Panc1 (cell line): ENCODE measurements at regions not wholly inside any gene's neighbourhood (a gene's known extent, or its start where the extent isn't known, plus 50 kb on each side); places are given as distances from the start of the nearest gene placed in this dataset.

Experiments used
- ATAC-seq: fragments of 200-7000 bp; cut with Tn5 transposase; 2 replicates; pipeline ENCODE4 v1.9.1; 2020; ENCODE audit warnings: mild to moderate bottlenecking, moderate library complexity
- BruUV-seq: library from RNA; stranded (reverse); fragments of 400-500 nt; replicated peaks from 2 replicates; lab custom pipeline; 2021; lab: Mats Ljungman, UMichigan
- CTCF ChIA-PET: fragments of 300-600 bp; sonication (Branson Sonifier 250); formaldehyde crosslinking; loops from one replicate; lab custom pipeline; 2022; ENCODE audit warnings: antibody characterized with exemption; lab: Charles Lee
- POLR2A ChIA-PET: fragments of 300-600 bp; sonication (Branson Sonifier 250); formaldehyde crosslinking; loops from one replicate; lab custom pipeline; 2022; ENCODE audit warnings: antibody characterized with exemption; lab: Charles Lee
- DNase-seq: peaks from one replicate; pipeline ENCODE4 v3.0.0-alpha.2; 2010; ENCODE audit warnings: low read depth, low spot score
- H3K27ac ChIP-seq: 2 replicates; pipeline ENCODE4 v1.5.1; 2011; ENCODE audit warnings: mild to moderate bottlenecking, low read length, inconsistent platforms
- H3K27me3 ChIP-seq: fragments of 200-500 bp; sonication (Bioruptor generic); 2 replicates; pipeline ENCODE4 v1.6.0; 2014; ENCODE audit warnings: low read length, inconsistent platforms; ENCODE audit not compliant: control insufficient read depth, insufficient read depth
- H3K36me3 ChIP-seq: fragments of 200-500 bp; sonication (Bioruptor generic); 2 replicates; pipeline ENCODE4 v1.5.1; 2014; ENCODE audit warnings: inconsistent platforms, mild to moderate bottlenecking, low read length, moderate library complexity; ENCODE audit not compliant: control insufficient read depth, insufficient read depth
- H3K4me1 ChIP-seq: 2 replicates; pipeline ENCODE4 v1.5.1; 2011; ENCODE audit warnings: inconsistent platforms, mild to moderate bottlenecking, low read length, moderate library complexity; ENCODE audit not compliant: control insufficient read depth, insufficient read depth
- H3K4me3 ChIP-seq, 2 experiments: 2 replicates each; pipeline ENCODE4 v1.5.1; 2011 to 2012; ENCODE audit warnings: low read depth in 2 of 2, low read length in 2 of 2, mild to moderate bottlenecking in 2 of 2, inconsistent platforms in 1 of 2, moderate library complexity in 1 of 2
- H3K9me3 ChIP-seq: fragments of 200-500 bp; sonication (Bioruptor generic); 2 replicates; pipeline ENCODE4 v1.5.1; 2014; ENCODE audit warnings: low read depth, mild to moderate bottlenecking, inconsistent platforms, low read length, moderate library complexity; ENCODE audit not compliant: control insufficient read depth, insufficient read depth
- CTCF ChIP-seq: fragments of 450-650 bp; IDR thresholded peaks from 2 replicates; pipeline ENCODE4 v1.5.1; 2017; ENCODE audit warnings: mild to moderate bottlenecking
- POLR2AphosphoS5 ChIP-seq: IDR thresholded peaks from 2 replicates; pipeline ENCODE4 v1.6.1; 2012; ENCODE audit warnings: mild to moderate bottlenecking, low read depth, low read length, moderate library complexity
- REST ChIP-seq, 2 experiments: IDR thresholded peaks; 2 replicates each; pipeline ENCODE4 v1.6.1; 2011 to 2012; ENCODE audit warnings: low read depth in 2 of 2, control low read depth in 1 of 2, low read length in 1 of 2, mild to moderate bottlenecking in 1 of 2, moderate library complexity in 1 of 2; ENCODE audit not compliant: insufficient read depth in 1 of 2
- SIN3A ChIP-seq: IDR thresholded peaks from 2 replicates; pipeline ENCODE4 v1.6.1; 2012; ENCODE audit warnings: low read depth, mild to moderate bottlenecking, low read length, moderate library complexity, borderline replicate concordance; ENCODE audit not compliant: insufficient read depth
- TCF7L2 ChIP-seq: IDR thresholded peaks from 2 replicates; pipeline ENCODE4 v1.6.1; 2011; ENCODE audit warnings: mild to moderate bottlenecking, low read depth, low read length, inconsistent platforms
- in situ Hi-C: cut with HindIII; loops from 2 replicates; pipeline ENCODE4 v1.10.0; 2016; ENCODE audit warnings: low sequenced_read_pairs, low pct_unique_long_range_greater_than_20kb
- intact Hi-C: fragments of 100-400 bp; cut with micrococcal nuclease; formaldehyde crosslinking; loops from one replicate; pipeline ENCODE4 v1.10.0; 2022; ENCODE audit not compliant: unreplicated experiment

GRCh38 chr9:82263619-82264018, 275.0 kb downstream of the SPATA31D1 start:
- H3K9me3 ChIP-seq = no peaks in the 10 kb centered on the region
- intact Hi-C loops (no loop called here), in situ Hi-C loops (no loop called here)
- BruUV-seq = no TSS peak
- ChIA-PET POLR2A (no interaction called here), CTCF (no interaction called here)
- H3K4me1 ChIP-seq = no peaks in the 10 kb centered on the region
- H3K4me3 ChIP-seq = no peak overlapping the region
- no peak for ATAC-seq
- H3K27me3 ChIP-seq = no peaks in the 10 kb centered on the region
- no peak overlapping the region for H3K27ac ChIP-seq
- H3K36me3 ChIP-seq = no peaks in the 10 kb centered on the region
- DNase-seq = no peak
- TF ChIP-seq TCF7L2 (no peak), POLR2AphosphoS5 (no peak), REST (IDR thresholded peaks at IDR 0.05; ENCODE audit: insufficient read depth in 1 of 2, low read depth in 2 of 2, low read length in 1 of 2) (no peak), SIN3A (no peak), CTCF (no peak)

GRCh38 chr9:82271106-82271561, 282.6 kb downstream of the SPATA31D1 start:
- DNase-seq (no peak), ATAC-seq (no peak)
- H3K27ac ChIP-seq = no peak overlapping the region
- no peaks in the 10 kb centered on the region for H3K9me3 ChIP-seq
- no peaks in the 10 kb centered on the region for H3K4me1 ChIP-seq
- intact Hi-C loops (no loop called here), in situ Hi-C loops (no loop called here)
- CTCF ChIA-PET = no interaction called here
- H3K4me3 ChIP-seq = no peak overlapping the region
- H3K27me3 ChIP-seq = no peaks in the 10 kb centered on the region
- H3K36me3 ChIP-seq = no peaks in the 10 kb centered on the region
- no TSS peak for BruUV-seq
- TF ChIP-seq TCF7L2 = no peak
- TF ChIP-seq CTCF = no peak
- TF ChIP-seq REST (IDR thresholded peaks at IDR 0.05; ENCODE audit: insufficient read depth in 1 of 2, low read depth in 2 of 2, low read length in 1 of 2) = no peak
- no peak for TF ChIP-seq SIN3A
- no peak for TF ChIP-seq POLR2AphosphoS5
- POLR2A ChIA-PET = no interaction called here
